ENCODE measurements at regions not wholly inside any gene's neighbourhood (a gene's known extent, or its start where the extent isn't known, plus 50 kb on each side); places are given as distances from the start of the nearest gene placed in this dataset.

DNA sequence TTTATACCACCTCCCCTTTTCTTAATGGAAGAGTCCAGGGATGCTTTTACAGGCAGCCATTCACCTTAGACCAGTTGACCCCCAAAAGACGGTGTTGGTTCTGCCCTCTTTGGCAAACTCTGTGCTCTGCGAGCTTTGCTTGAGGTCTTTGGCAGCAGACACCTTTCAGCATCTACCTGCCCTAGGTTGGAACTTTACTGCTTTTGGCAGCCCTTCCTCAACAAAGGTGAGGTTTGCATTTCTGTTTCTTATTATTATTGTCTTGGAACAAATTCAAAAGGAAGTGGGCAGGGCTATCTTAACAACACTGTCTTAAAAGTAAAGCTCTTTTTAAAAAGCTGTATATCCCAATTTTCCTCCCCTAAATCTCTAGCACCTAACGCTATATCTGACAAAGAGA, 136.4 kb upstream of the SLC14A2 start:
- DNase-seq (ENCODE audit: low read depth, low spot score) (no peak), FAIRE-seq (no peak)
- CTCF ChIA-PET: no interaction called here
- no TSS peak for BruUV-seq (replicated peaks)
- H3K4me1 ChIP-seq (ENCODE audit: control insufficient read depth, extremely low read depth, insufficient read depth, low read length): no peaks in the 10 kb centered on the region
- no peaks in the 10 kb centered on the region for H3K9me1 ChIP-seq (replicated peaks; ENCODE audit: control insufficient read depth, extremely low read depth, insufficient read depth, low read length)
- intact Hi-C loops (cut with micrococcal nuclease): no loop called here
- POLR2A ChIA-PET: no interaction called here
- no peak overlapping the region for H3K4me2 ChIP-seq (ENCODE audit: insufficient read depth, low read length)
- H3K27me3 ChIP-seq (ENCODE audit: control insufficient read depth in 2 of 2, insufficient read depth in 2 of 2, low read length in 2 of 2): no peaks in the 10 kb centered on the region
- H3K9me3 ChIP-seq (replicated peaks; ENCODE audit: control insufficient read depth, insufficient read depth, low read length): no peaks in the 10 kb centered on the region
- no peaks in the 10 kb centered on the region for H3K36me3 ChIP-seq (ENCODE audit: control insufficient read depth in 2 of 2, extremely low read depth in 1 of 2, insufficient read depth in 2 of 2, low read length in 2 of 2)
- no peak overlapping the region for H3K9ac ChIP-seq (replicated peaks; ENCODE audit: extremely low read depth, insufficient read depth, low read length)
- H3K27ac ChIP-seq (ENCODE audit: insufficient read depth, low read depth, low read length): no peak overlapping the region
- TF ChIP-seq, protein P1, sequence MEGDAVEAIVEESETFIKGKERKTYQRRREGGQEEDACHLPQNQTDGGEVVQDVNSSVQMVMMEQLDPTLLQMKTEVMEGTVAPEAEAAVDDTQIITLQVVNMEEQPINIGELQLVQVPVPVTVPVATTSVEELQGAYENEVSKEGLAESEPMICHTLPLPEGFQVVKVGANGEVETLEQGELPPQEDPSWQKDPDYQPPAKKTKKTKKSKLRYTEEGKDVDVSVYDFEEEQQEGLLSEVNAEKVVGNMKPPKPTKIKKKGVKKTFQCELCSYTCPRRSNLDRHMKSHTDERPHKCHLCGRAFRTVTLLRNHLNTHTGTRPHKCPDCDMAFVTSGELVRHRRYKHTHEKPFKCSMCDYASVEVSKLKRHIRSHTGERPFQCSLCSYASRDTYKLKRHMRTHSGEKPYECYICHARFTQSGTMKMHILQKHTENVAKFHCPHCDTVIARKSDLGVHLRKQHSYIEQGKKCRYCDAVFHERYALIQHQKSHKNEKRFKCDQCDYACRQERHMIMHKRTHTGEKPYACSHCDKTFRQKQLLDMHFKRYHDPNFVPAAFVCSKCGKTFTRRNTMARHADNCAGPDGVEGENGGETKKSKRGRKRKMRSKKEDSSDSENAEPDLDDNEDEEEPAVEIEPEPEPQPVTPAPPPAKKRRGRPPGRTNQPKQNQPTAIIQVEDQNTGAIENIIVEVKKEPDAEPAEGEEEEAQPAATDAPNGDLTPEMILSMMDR (IDR thresholded peaks at IDR 0.05; ENCODE audit: extremely low read depth in 1 of 2, insufficient read depth in 1 of 2, low read depth in 1 of 2, low read length in 2 of 2): no peak
- TF ChIP-seq, protein P2, sequence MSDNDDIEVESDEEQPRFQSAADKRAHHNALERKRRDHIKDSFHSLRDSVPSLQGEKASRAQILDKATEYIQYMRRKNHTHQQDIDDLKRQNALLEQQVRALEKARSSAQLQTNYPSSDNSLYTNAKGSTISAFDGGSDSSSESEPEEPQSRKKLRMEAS (IDR thresholded peaks at IDR 0.05; ENCODE audit: insufficient read depth, insufficient read length): no peak
- TF ChIP-seq POLR2A (IDR thresholded peaks at IDR 0.05; ENCODE audit: low read depth, low read length) (no peak), GATA2 (IDR thresholded peaks at IDR 0.05; ENCODE audit: insufficient read depth, insufficient read length, low read depth, low read length) (no peak), MYC (IDR thresholded peaks at IDR 0.05; ENCODE audit: low read depth, low read length) (no peak), POLR2AphosphoS5 (IDR thresholded peaks at IDR 0.05; ENCODE audit: insufficient read depth, low read depth, low read length) (no peak), FOS (IDR thresholded peaks at IDR 0.05; ENCODE audit: borderline replicate concordance, insufficient read depth, low read length) (no peak), EZH2 (IDR thresholded peaks at IDR 0.05; ENCODE audit: borderline replicate concordance, low read depth, low read length, severe bottlenecking) (no peak), JUN (IDR thresholded peaks at IDR 0.05; ENCODE audit: borderline replicate concordance, insufficient read depth, insufficient read length, low read depth) (no peak)
- dilution Hi-C loops (cut with MboI; ENCODE audit: extremely low pct_ligation_motif_present, low sequenced_read_pairs): no loop called here
- no peaks in the 10 kb centered on the region for H4K20me1 ChIP-seq (replicated peaks; ENCODE audit: control insufficient read depth, extremely low read depth, insufficient read depth, low read length)
- no peaks in the 10 kb centered on the region for H3K79me2 ChIP-seq (ENCODE audit: control insufficient read depth, insufficient read depth, low read length)
- no peak overlapping the region for H3K4me3 ChIP-seq (replicated peaks in 1 of 3; ENCODE audit: insufficient read depth in 1 of 3, low read depth in 1 of 3, low read length in 3 of 3)
- no peak overlapping the region for H2AFZ ChIP-seq (ENCODE audit: low read depth, low read length)

Data from endothelial cell of umbilical vein (primary cell).